ENCODE measurements at regions not wholly inside any gene's neighbourhood (a gene's known extent, or its start where the extent isn't known, plus 50 kb on each side); places are given as distances from the start of the nearest gene placed in this dataset.
A peak's percentile ranks its signal among the peaks of the same experiment; 100 is the strongest.

DNA sequence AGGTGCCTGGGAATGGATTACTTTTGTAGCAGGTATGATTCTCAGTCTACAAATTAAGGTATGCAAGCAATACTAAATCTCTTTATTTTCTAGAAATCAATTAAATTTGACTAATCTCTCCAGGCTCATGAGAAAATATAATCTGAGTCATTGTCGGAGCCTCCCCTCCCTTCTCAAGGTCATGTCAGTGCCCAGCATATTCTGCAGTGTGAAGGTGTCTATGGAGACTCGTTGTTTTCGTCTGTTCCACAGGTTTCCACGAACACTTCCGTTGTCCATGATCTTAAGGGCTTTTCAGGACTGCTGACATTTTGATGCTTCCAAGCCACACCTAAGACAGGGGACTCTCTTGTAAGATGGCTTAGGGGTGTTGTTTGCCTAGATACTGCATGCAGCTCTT lies 56.6 kb upstream of the SCOC start:
- DNase-seq (ENCODE audit: low read depth in 2 of 2) = no peak

DNA sequence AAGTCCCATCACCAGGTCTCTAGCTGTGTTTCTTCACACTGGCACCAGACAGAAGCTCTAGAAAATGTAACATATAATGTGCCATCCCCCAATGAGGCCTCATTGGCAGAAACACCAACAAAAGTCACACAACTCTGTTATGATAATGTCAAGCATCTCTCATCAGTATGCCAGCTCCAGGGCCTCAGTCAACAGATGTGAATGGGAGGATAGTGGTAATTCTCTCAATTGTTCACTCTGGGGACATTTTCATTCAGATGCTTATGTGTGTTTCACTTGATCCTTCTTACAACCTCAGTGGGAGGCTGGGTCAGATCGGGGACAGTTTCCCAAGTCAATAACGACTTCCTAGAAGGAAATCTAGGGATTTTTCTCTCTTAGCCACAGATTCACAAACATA lies 57.5 kb upstream of the SCOC start:
- DNase-seq (ENCODE audit: low read depth in 2 of 2) = no peak

- DNase-seq (ENCODE audit: low read depth in 2 of 2) = no peak
These were observed 58.0 kb upstream of the SCOC start for GRCh38 chr4:140315438-140315837.

DNA sequence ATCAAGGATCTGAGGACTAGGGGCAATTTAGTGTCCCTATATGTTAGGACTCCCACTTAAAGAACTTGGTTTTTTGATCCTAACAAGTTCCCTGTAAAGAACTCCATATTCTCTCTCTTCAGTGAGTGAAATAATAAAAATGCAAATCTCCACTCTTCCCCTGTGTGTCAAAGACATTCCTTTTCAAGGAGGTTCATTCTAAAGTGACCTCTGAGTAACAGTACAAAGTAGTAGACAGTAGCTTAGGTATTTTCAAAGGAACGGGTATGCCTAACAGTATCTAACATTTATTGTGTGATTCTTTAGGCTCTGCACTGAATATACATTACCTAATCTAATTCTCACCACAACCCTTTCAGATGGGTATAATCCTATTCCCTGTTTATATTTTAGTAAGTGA lies 58.4 kb upstream of the SCOC start:
- no peak for DNase-seq (ENCODE audit: low read depth in 2 of 2)

GRCh38 chr4:140312100-140312499 lies 61.3 kb upstream of the SCOC start:
- no peak for DNase-seq (ENCODE audit: low read depth in 2 of 2)

GRCh38 chr4:140311257-140311835 lies 62.1 kb upstream of the SCOC start:
- DNase-seq (ENCODE audit: low read depth in 2 of 2) = no peak

DNA sequence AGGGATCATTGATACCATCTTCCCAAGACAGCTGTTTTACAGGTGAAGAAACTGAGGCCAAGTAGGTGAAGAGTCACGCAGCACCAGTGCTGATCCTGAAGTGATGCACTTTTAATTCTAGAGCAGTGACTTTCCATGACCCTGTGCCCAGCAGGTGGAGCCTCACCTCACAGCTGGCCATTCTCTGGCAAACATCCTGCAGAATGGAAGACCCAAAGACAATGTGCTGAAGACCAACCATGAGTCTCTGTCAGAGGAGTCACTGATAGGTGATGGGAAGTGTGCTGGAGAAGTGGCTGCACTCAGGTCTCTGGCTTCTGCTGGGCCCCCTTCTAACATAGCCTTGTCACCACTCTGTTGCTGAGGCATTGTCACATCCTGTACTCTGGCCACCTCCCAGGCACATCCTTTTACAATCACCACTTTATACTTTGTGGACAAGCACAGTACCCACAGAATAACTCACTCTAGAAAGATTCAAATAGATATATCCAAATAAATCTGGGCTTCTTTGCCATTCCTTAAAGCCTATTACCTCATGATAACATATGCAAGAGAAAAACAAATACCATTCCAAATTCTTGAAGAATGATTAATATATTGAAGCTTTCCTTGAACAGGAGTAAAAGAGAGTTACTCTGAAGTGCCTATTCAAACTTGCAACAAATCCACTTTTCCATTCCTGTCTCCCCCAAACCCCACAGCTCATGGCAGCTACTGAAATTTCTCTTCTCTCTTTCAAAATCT lies 64.1 kb upstream of the SCOC start:
- no peak for DNase-seq (ENCODE audit: low read depth in 2 of 2)

DNA sequence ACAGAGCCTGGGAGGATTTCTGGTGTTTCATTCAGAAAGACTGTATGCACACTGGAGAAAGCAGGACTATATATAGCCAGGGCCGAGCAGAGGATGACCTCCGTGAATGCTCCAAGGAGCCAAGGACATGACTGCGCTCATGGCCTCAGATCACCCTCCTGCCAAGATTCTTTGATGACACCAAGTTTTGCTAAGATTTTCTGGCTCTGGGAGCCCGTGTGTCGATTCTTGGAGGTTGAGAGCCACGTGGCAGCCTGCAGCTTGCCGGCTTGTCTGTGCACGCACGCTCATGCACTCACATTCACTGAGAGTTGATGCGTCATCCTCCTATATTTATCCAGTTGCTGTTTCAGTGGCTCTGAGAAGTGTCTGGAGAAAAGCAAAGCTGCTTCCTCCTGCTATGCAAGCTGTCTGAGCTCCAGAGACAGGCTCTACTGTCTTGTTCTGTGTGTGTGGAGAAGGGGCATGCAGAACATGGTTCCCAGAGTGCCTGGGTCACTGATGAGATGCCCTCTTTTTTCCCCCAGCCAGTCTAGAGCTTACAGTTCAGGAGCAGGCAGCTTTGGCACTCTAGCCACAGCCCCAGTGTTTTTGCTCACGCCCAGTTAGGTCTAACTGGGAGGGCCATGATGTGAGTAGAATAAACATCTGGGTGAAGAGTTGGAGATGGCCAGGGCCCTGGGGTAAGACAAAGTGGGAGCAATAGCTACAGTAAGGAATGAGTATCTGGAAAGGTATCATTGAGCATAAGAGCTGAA lies 64.9 kb upstream of the SCOC start:
- no peak for DNase-seq (ENCODE audit: low read depth in 2 of 2)

DNA sequence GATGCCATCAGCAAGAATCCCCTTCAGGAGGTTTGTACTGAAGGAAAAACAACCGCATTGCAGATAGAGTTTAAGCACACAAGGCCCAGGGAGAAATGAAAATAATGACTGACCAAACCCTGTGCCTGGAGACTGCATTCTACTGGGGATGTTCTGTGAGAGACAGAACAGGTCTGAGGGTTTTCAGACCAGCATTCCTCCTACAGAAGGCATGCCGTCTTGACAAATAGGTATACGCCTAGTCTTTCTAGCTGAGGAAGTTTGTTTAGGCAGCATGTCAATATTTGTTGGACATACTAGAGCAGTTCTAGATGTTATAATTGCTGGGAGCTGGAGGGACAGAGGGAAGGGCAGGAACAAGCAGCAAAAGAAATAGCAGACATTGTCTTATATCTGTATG lies 68.4 kb upstream of the SCOC start:
- DNase-seq (ENCODE audit: low read depth in 2 of 2) = no peak

GRCh38 chr4:140304346-140304745 lies 69.1 kb upstream of the SCOC start:
- DNase-seq (ENCODE audit: low read depth in 2 of 2) = no peak

DNA sequence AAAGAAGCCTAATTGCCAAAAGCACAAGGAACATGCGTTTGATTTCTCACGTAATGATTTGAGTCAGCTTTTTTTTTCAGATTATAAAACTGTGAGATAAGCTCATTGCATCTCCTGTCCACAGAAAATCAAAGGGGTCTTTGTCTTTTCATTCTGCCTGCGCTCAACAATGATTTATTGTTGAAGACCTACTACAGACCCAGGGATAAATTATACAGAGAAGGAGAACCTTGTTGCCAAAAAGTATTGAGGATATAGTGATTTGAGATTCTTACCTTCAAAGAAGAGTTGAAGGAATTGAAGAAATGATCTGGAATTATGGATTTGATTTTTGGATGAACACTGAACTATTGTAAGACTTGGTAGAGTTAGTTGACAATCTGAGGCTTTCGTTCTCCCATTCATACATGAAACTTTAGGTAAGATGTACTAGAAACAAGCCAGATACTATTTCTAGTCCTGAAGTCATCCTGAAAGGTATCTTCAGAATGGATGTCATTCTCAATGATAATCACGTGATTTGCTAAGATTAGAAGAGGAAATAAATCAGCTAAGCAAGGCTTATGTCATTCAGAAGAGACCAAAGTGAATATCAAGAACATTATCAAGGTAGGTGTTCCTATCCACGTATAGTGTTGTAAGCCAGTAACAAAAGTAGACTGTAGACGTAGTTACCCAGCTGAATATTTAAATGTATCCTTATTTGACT lies 71.1 kb upstream of the SCOC start:
- DNase-seq (ENCODE audit: low read depth in 2 of 2) = no peak

DNA sequence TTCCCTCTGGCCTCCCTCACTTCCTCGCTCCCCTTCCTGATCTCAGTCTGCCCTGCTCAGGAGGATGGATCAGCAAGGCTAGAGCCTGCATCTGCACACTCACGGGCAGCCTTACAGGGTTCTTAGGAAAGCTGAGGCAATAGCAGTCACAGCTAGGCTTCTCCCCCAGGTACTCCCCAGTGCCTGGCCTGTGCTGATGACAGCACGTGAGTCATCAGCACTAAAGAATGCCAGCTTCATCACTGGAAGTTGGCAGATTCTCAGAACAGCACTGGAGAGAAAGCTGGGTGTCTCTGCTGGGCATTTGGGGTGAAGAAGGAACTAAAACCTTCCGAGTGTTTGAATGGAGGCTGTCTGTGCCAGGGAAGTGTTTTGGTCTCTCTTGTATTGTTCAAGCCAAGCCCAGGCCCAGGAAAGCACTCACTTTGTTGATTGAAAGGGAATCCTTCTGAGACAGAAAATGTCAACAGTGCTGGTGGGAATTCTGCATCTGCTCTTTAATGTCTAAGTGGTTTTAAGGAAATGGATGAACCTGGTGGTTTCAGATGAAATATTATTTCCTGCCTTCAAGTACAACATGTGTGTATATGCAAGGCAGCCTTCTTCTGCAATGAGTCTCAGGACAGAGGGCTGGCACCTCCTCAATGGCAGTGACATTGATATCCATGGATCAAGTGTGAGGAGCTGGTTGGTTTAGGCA lies 73.0 kb upstream of the SCOC start:
- no peak for DNase-seq (ENCODE audit: low read depth in 2 of 2)

DNA sequence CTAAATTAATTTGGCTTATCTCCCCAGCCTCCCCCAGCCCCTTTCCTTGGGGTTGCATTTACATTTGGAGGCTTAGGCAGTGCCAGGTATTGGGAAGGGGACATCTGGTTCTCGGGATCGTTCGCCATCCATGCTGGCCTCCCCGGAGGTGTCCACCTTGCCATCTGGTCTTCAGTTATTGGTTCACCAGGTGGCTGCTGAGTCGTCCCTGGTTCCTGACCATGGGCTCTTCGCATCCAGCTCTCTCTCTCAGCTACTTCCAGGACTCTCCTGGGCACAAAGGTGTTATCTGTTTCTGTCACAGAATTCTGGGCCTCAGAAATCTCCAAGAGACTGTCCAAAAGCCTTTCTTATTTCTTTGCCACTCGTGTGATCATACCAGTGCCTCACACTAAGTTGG lies 75.4 kb upstream of the SCOC start:
- DNase-seq (ENCODE audit: low read depth in 2 of 2) = no peak

DNA sequence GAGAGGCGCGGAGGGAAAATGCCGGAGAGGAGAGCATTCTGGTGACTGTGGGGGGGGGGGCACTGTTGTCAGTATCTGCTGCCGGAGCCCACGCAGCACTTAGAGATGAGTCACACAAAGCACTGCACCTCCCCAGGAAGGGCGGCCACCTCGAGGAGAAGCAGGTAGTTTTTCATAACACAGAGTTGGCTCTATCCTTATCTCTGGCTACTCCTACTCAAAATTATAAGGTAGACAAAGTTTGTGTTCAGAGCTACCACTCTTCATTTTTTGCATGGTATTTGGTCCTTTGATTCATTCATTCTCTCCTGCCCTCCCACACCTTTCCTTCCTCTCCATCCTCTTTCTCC lies 76.2 kb upstream of the SCOC start:
- DNase-seq (ENCODE audit: low read depth in 2 of 2) = peak in 1 of 2 donors; percentile 2

GRCh38 chr4:140296335-140297220 lies 76.9 kb upstream of the SCOC start:
- no peak for DNase-seq (ENCODE audit: low read depth in 2 of 2)

- DNase-seq (ENCODE audit: low read depth in 2 of 2) = no peak
These were observed 79.5 kb upstream of the SCOC start for GRCh38 chr4:140293979-140294378.

GRCh38 chr4:140291259-140291658 lies 82.2 kb upstream of the SCOC start:
- no peak for DNase-seq (ENCODE audit: low read depth in 2 of 2)

GRCh38 chr4:140289486-140289885 lies 84.0 kb upstream of the SCOC start:
- DNase-seq (ENCODE audit: low read depth in 2 of 2) = no peak

- no peak for DNase-seq (ENCODE audit: low read depth in 2 of 2)
These were observed 87.0 kb upstream of the SCOC start for GRCh38 chr4:140286456-140286855.

- DNase-seq (ENCODE audit: low read depth in 2 of 2) = no peak
These were observed 89.0 kb upstream of the SCOC start for GRCh38 chr4:140284456-140284855.
